Neutrophil (primary cell): ENCODE measurements at regions not wholly inside any gene's neighbourhood (a gene's known extent, or its start where the extent isn't known, plus 50 kb on each side); places are given as distances from the start of the nearest gene placed in this dataset.

ENCODE experiments used
- H3K27ac ChIP-seq: fragments of 200-600 bp; sonication (generic); 2 replicates; pipeline ENCODE4 v1.5.1; 2016; ENCODE audit warnings: mild to moderate bottlenecking, moderate library complexity
- H3K27me3 ChIP-seq: fragments of 200-600 bp; sonication (generic); 2 replicates; pipeline ENCODE4 v1.6.0; 2016; ENCODE audit warnings: mild to moderate bottlenecking
- H3K36me3 ChIP-seq: fragments of 200-600 bp; sonication (generic); 2 replicates; pipeline ENCODE4 v1.5.1; 2017
- H3K4me1 ChIP-seq, 2 experiments: fragments of 200-600 bp in 1 of 2; sonication (generic) in 1 of 2; 1 replicate in 1 of 2; 2 replicates in 1 of 2; pipeline versions ENCODE4 v1.5.1 to v1.6.1; 2013 to 2016; ENCODE audit warnings: low read depth in 1 of 2, low read length in 1 of 2, mild to moderate bottlenecking in 1 of 2, moderate library complexity in 1 of 2; ENCODE audit not compliant: control insufficient read depth in 1 of 2, insufficient read depth in 1 of 2
- H3K4me3 ChIP-seq, 2 experiments: fragments of 200-600 bp in 1 of 2; sonication (generic) in 1 of 2; 1 replicate in 1 of 2; 2 replicates in 1 of 2; pipeline ENCODE4 v1.5.1; 2013 to 2016; ENCODE audit warnings: low read depth in 1 of 2, low read length in 1 of 2, mild to moderate bottlenecking in 1 of 2, moderate library complexity in 1 of 2
- H3K9me3 ChIP-seq: fragments of 200-600 bp; sonication (generic); 2 replicates; pipeline ENCODE4 v1.5.1; 2016
- CTCF ChIP-seq: fragments of 200-600 bp; sonication (generic); IDR thresholded peaks from 2 replicates; pipeline ENCODE4 v1.5.1; 2016; ENCODE audit warnings: antibody characterized with exemption

- Histone ChIP-seq H3K4me3 (no peak overlapping the region), H3K27ac (no peak overlapping the region), H3K4me1 (peaks cover 35 to 43% of the 10 kb centered on the region in 2 experiments), H3K9me3 (no peaks in the 10 kb centered on the region), H3K36me3 (no peaks in the 10 kb centered on the region), H3K27me3 (no peaks in the 10 kb centered on the region)
- TF ChIP-seq CTCF, result no peak
Measured at GRCh38 chr14:100408350-100409002, 85.3 kb downstream of the SLC25A47 start.

GRCh38 chr14:100409003-100409360 is 85.8 kb downstream of the SLC25A47 start:
- no peak for TF ChIP-seq CTCF
- no peak overlapping the region for H3K27ac ChIP-seq
- no peak overlapping the region for H3K4me3 ChIP-seq
- H3K9me3 ChIP-seq, result no peaks in the 10 kb centered on the region
- no peaks in the 10 kb centered on the region for H3K36me3 ChIP-seq
- no peaks in the 10 kb centered on the region for H3K27me3 ChIP-seq
- H3K4me1 ChIP-seq, result peaks cover 37 to 45% of the 10 kb centered on the region in 2 experiments

GRCh38 chr14:100409651-100410050 is 86.5 kb downstream of the SLC25A47 start:
- no peaks in the 10 kb centered on the region for H3K27me3 ChIP-seq
- H3K27ac ChIP-seq, result no peak overlapping the region
- H3K9me3 ChIP-seq, result no peaks in the 10 kb centered on the region
- H3K4me3 ChIP-seq, result no peak overlapping the region
- TF ChIP-seq CTCF, result no peak
- no peaks in the 10 kb centered on the region for H3K36me3 ChIP-seq
- peaks cover 43 to 50% of the 10 kb centered on the region in 2 experiments for H3K4me1 ChIP-seq

- TF ChIP-seq CTCF, result no peak
- no peaks in the 10 kb centered on the region for H3K27me3 ChIP-seq
- no peaks in the 10 kb centered on the region for H3K36me3 ChIP-seq
- no peak overlapping the region for H3K27ac ChIP-seq
- H3K4me3 ChIP-seq, result no peak overlapping the region
- no peaks in the 10 kb centered on the region for H3K9me3 ChIP-seq
- peaks cover 48 to 55% of the 10 kb centered on the region in 2 experiments for H3K4me1 ChIP-seq
Measured at GRCh38 chr14:100410056-100410565, 87.0 kb downstream of the SLC25A47 start.

- H3K4me1 ChIP-seq, result peaks cover 37 to 39% of the 10 kb centered on the region in 2 experiments
- no peaks in the 10 kb centered on the region for H3K36me3 ChIP-seq
- H3K9me3 ChIP-seq, result no peaks in the 10 kb centered on the region
- no peak overlapping the region for H3K4me3 ChIP-seq
- H3K27me3 ChIP-seq, result no peaks in the 10 kb centered on the region
- no peak for TF ChIP-seq CTCF
- peak overlapping the region; percentile 72 for H3K27ac ChIP-seq
Measured at GRCh38 chr14:100413699-100414098, 90.6 kb downstream of the SLC25A47 start.
